ENCODE measurements at regions not wholly inside any gene's neighbourhood (a gene's known extent, or its start where the extent isn't known, plus 50 kb on each side); places are given as distances from the start of the nearest gene placed in this dataset.

GRCh38 chr18:42341423-42341822, 386.4 kb downstream of the PIK3C3 start:
- TF ChIP-seq POLR2A (IDR thresholded peaks at IDR 0.05) (no peak), CTCF (IDR thresholded peaks at IDR 0.05 in 8 of 11, conservative IDR thresholded peaks at IDR 0.05 in 3 of 11) (no peak), POLR2AphosphoS5 (IDR thresholded peaks at IDR 0.05) (no peak)

Measured in spleen (tissue), 7 donors.